ENCODE measurements at regions not wholly inside any gene's neighbourhood (a gene's known extent, or its start where the extent isn't known, plus 50 kb on each side); places are given as distances from the start of the nearest gene placed in this dataset.
A peak's percentile ranks its signal among the peaks of the same experiment; 100 is the strongest.

- H3K9me3 ChIP-seq (ENCODE audit: low read depth, low read length) = no peaks in the 10 kb centered on the region
- no peak overlapping the region for H3K4me2 ChIP-seq (ENCODE audit: insufficient read depth, low read length)
- no peak overlapping the region for H3K27ac ChIP-seq (ENCODE audit: low read depth, low read length)
- no peaks in the 10 kb centered on the region for H3K36me3 ChIP-seq (ENCODE audit: insufficient read depth, low read length)
- no peaks in the 10 kb centered on the region for H4K20me1 ChIP-seq (ENCODE audit: insufficient read depth, low read length)
- H2AFZ ChIP-seq (ENCODE audit: low read length) = no peak overlapping the region
- no peaks in the 10 kb centered on the region for H3K79me2 ChIP-seq (ENCODE audit: insufficient read depth, low read length)
- H3K27me3 ChIP-seq (ENCODE audit: insufficient read depth, low read length) = peaks cover 10% of the 10 kb centered on the region
- no peak for TF ChIP-seq CTCF (IDR thresholded peaks at IDR 0.05; ENCODE audit: extremely low read depth, low read depth, low read length)
- peak; percentile 80 for DNase-seq (ENCODE audit: insufficient read length, low spot score, missing footprints)
- H3K4me1 ChIP-seq (ENCODE audit: insufficient read depth, low read length) = no peaks in the 10 kb centered on the region
- no peak overlapping the region for H3K4me3 ChIP-seq (ENCODE audit: insufficient read depth, low read length)
Observed at GRCh38 chr11:72491001-72491400, 56.7 kb upstream of the CLPB start.
